ENCODE measurements at regions not wholly inside any gene's neighbourhood (a gene's known extent, or its start where the extent isn't known, plus 50 kb on each side); places are given as distances from the start of the nearest gene placed in this dataset.
"Not testable (repeated sequence)": the region's sequence is repeated elsewhere in the genome, so short reads cannot be mapped to it uniquely, and the experiment has no call there.

- DNase-seq = not testable (repeated sequence)
Measured at GRCh38 chr9:39567396-39567795, 211.9 kb downstream of the SPATA31A1 start.

GRCh38 chr9:39568900-39569299, 213.4 kb downstream of the SPATA31A1 start:
- not testable (repeated sequence) for DNase-seq

- DNase-seq = not testable (repeated sequence)
Measured at GRCh38 chr9:39573024-39574022, 217.9 kb downstream of the SPATA31A1 start.

- not testable (repeated sequence) for DNase-seq
Measured at GRCh38 chr9:39579000-39579399, 223.5 kb downstream of the SPATA31A1 start.

- DNase-seq = not testable (repeated sequence)
Measured at GRCh38 chr9:39581296-39581695, 225.8 kb downstream of the SPATA31A1 start.

GRCh38 chr9:39582677-39583412, 227.4 kb downstream of the SPATA31A1 start:
- DNase-seq = not testable (repeated sequence)

- not testable (repeated sequence) for DNase-seq
Measured at GRCh38 chr9:39583413-39583747, 227.9 kb downstream of the SPATA31A1 start.

GRCh38 chr9:39585233-39585632, 229.8 kb downstream of the SPATA31A1 start:
- DNase-seq = not testable (repeated sequence)

GRCh38 chr9:39587844-39588499, 232.5 kb downstream of the SPATA31A1 start:
- no peak for DNase-seq

GRCh38 chr9:39588500-39589137, 233.2 kb downstream of the SPATA31A1 start:
- DNase-seq = no peak

- DNase-seq = not testable (repeated sequence)
Measured at GRCh38 chr9:39604089-39604488, 248.6 kb downstream of the SPATA31A1 start.

GRCh38 chr9:39611449-39612231, 256.2 kb downstream of the SPATA31A1 start:
- not testable (repeated sequence) for DNase-seq

GRCh38 chr9:39616480-39616879, 261.0 kb downstream of the SPATA31A1 start:
- DNase-seq = not testable (repeated sequence)

GRCh38 chr9:39624048-39624447, 268.6 kb downstream of the SPATA31A1 start:
- DNase-seq = not testable (repeated sequence)

- not testable (repeated sequence) for DNase-seq
Measured at GRCh38 chr9:39632071-39632470, 276.6 kb downstream of the SPATA31A1 start.

- DNase-seq = not testable (repeated sequence)
Measured at GRCh38 chr9:39649029-39649428, 293.6 kb downstream of the SPATA31A1 start.

GRCh38 chr9:39656960-39657603, 301.6 kb downstream of the SPATA31A1 start:
- not testable (repeated sequence) for DNase-seq

- DNase-seq = not testable (repeated sequence)
Measured at GRCh38 chr9:39663020-39663419, 307.6 kb downstream of the SPATA31A1 start.

GRCh38 chr9:39663713-39664112, 308.2 kb downstream of the SPATA31A1 start:
- DNase-seq = not testable (repeated sequence)

GRCh38 chr9:39665020-39665419, 309.6 kb downstream of the SPATA31A1 start:
- not testable (repeated sequence) for DNase-seq
